ENCODE measurements at regions not wholly inside any gene's neighbourhood (a gene's known extent, or its start where the extent isn't known, plus 50 kb on each side); places are given as distances from the start of the nearest gene placed in this dataset.

GRCh38 chr13:30367296-30367695, 55.0 kb upstream of the UBE2L5 start:
- CTCF ChIA-PET = no interaction called here
- Mint-ChIP-seq H3K36me3 (ENCODE audit: insufficient read depth, unreplicated experiment) (no peaks in the 10 kb centered on the region), H3K9me3 (ENCODE audit: low read depth, unreplicated experiment) (no peaks in the 10 kb centered on the region), H3K4me3 (ENCODE audit: low read depth, unreplicated experiment) (no peak overlapping the region), H3K4me1 (ENCODE audit: low read depth, unreplicated experiment) (peaks cover 10% of the 10 kb centered on the region), H3K27ac (ENCODE audit: unreplicated experiment) (no peak overlapping the region), H3K27me3 (ENCODE audit: unreplicated experiment) (no peaks in the 10 kb centered on the region)
- no peak for DNase-seq
- no peak for TF ChIP-seq CTCF (IDR thresholded peaks at IDR 0.05; ENCODE audit: unreplicated experiment)
- BruUV-seq (replicated peaks) = no TSS peak
- intact Hi-C loops (cut with micrococcal nuclease; ENCODE audit: unreplicated experiment) = no loop called here

GRCh38 chr13:30370146-30370545, 52.1 kb upstream of the UBE2L5 start:
- intact Hi-C loops (cut with micrococcal nuclease; ENCODE audit: unreplicated experiment) = no loop called here
- no peak for TF ChIP-seq CTCF (IDR thresholded peaks at IDR 0.05; ENCODE audit: unreplicated experiment)
- H3K27ac Mint-ChIP-seq (ENCODE audit: unreplicated experiment) = no peak overlapping the region
- no peak for DNase-seq
- H3K9me3 Mint-ChIP-seq (ENCODE audit: low read depth, unreplicated experiment) = no peaks in the 10 kb centered on the region
- peaks cover 12% of the 10 kb centered on the region for H3K4me1 Mint-ChIP-seq (ENCODE audit: low read depth, unreplicated experiment)
- H3K4me3 Mint-ChIP-seq (ENCODE audit: low read depth, unreplicated experiment) = no peak overlapping the region
- CTCF ChIA-PET = no interaction called here
- BruUV-seq (replicated peaks) = no TSS peak
- no peaks in the 10 kb centered on the region for H3K27me3 Mint-ChIP-seq (ENCODE audit: unreplicated experiment)
- H3K36me3 Mint-ChIP-seq (ENCODE audit: insufficient read depth, unreplicated experiment) = no peaks in the 10 kb centered on the region

GRCh38 chr13:30370916-30371521, 51.3 kb upstream of the UBE2L5 start:
- CTCF ChIA-PET = no interaction called here
- no peak for DNase-seq
- BruUV-seq (replicated peaks) = no TSS peak
- Mint-ChIP-seq H3K4me3 (ENCODE audit: low read depth, unreplicated experiment) (no peak overlapping the region), H3K9me3 (ENCODE audit: low read depth, unreplicated experiment) (no peaks in the 10 kb centered on the region), H3K4me1 (ENCODE audit: low read depth, unreplicated experiment) (peaks cover 12% of the 10 kb centered on the region), H3K27me3 (ENCODE audit: unreplicated experiment) (no peaks in the 10 kb centered on the region), H3K27ac (ENCODE audit: unreplicated experiment) (no peak overlapping the region), H3K36me3 (ENCODE audit: insufficient read depth, unreplicated experiment) (no peaks in the 10 kb centered on the region)
- TF ChIP-seq CTCF (IDR thresholded peaks at IDR 0.05; ENCODE audit: unreplicated experiment) = no peak
- intact Hi-C loops (cut with micrococcal nuclease; ENCODE audit: unreplicated experiment) = no loop called here

DNA sequence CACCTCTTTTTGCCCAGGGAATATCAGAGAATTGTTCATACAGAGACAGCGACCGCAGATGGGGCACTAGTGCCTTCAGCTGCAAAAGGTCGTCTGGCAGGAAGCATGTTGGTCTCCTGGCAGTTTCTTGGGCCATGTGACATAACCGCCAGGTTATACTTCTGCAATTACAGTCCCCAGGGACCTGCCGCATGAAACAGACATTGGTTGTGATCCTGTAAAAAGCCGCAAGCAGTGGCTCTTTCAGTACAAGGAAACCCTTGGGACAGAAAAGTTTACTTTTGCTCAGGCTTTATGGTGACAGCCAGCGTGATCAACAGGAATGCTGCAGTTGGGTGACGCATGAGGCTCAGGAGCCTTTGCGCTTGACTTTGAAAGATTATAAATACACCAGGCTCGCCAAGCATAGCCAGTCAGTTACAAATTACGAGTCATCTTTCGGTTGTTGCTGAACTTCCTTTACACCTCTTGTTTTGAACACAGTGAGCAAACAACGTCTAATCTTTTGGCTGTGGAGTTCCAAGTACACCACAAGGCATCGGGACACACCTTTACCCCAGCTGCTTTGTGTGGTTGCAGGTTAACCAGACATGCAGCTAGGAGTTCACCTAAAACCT, 50.5 kb upstream of the UBE2L5 start:
- intact Hi-C loops (cut with micrococcal nuclease; ENCODE audit: unreplicated experiment) = no loop called here
- H3K4me1 Mint-ChIP-seq (ENCODE audit: low read depth, unreplicated experiment) = peaks cover 12% of the 10 kb centered on the region
- no peaks in the 10 kb centered on the region for H3K9me3 Mint-ChIP-seq (ENCODE audit: low read depth, unreplicated experiment)
- no TSS peak for BruUV-seq (replicated peaks)
- H3K27me3 Mint-ChIP-seq (ENCODE audit: unreplicated experiment) = no peaks in the 10 kb centered on the region
- H3K36me3 Mint-ChIP-seq (ENCODE audit: insufficient read depth, unreplicated experiment) = no peaks in the 10 kb centered on the region
- peak overlapping the region; percentile 62 for H3K4me3 Mint-ChIP-seq (ENCODE audit: low read depth, unreplicated experiment)
- peak; percentile 20 for DNase-seq
- no peak for TF ChIP-seq CTCF (IDR thresholded peaks at IDR 0.05; ENCODE audit: unreplicated experiment)
- CTCF ChIA-PET = interaction anchor here (0.6 to 1.2 kb wide), 2 partner anchors 8 to 147 kb away, joined by 3 read pairs; no protein-coding TSS in a partner anchor
- H3K27ac Mint-ChIP-seq (ENCODE audit: unreplicated experiment) = peak overlapping the region; percentile 45

All from Calu3 (cell line).